GM18519 (cell line): ENCODE measurements at regions not wholly inside any gene's neighbourhood (a gene's known extent, or its start where the extent isn't known, plus 50 kb on each side); places are given as distances from the start of the nearest gene placed in this dataset.

Experiments used
- ATAC-seq: cut with Tn5 transposase; IDR thresholded peaks from one replicate; pipeline ENCODE4 v1.9.1; 2021; ENCODE audit warnings: mild to moderate bottlenecking, moderate library complexity; ENCODE audit not compliant: unreplicated experiment, low FRiP score

DNA sequence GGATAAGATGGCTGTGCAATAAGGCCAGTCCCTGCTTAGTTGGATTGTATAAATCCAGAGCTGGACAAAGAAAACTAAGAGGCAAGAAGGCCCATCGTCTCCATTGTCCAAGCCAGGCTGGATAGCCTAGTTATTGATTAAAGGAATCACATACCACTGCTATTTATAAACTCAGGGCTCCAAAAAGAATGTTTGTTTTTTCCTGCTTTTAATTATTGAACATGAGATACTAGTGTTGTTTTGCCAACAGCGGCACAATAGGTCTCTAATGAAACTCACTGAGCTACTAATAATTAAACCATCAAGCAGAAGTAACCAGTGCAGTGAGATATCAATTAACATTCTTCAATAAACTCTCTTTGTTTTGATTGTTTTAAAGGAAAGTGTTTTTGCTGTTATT is 259.7 kb downstream of the INSC start:
- ATAC-seq: no peak

DNA sequence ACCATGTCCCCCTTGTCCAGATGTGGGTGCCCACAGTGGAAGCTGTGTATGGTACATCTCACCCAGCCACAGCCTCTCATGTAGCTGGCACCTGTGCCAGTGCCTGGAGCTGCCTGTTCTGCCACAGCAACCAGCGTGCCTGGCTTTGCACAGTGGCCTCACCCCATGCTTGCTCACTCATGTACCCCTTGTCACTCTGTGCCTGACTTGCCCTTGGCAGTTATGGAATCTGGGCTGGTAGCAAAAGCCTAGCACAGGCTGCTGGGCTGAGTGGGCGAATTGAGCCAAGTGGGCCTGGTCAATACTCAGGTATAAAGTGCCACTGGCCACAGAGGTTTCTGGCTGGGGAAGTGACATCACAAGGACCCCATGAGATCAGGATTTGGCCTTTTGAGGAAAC is 264.2 kb downstream of the INSC start:
- no peak for ATAC-seq

DNA sequence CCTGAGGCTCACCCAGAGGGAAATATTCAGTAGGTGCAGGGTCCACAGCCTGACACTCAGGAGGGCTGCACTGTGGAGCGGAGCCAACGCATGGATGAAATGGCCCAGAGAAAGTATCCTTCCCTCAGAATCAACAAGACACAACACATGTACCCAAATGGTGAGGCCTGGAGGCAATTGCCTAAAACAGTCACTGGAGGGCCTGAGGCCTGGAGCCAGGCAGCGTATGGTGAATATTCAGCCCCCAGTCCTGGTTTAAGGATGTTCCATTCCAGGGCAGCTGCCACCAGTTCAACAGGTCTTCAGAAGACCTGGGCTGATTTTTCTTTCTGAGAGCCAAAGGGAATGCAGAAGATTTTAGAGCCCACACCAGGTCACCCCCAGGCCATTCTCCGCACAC is 264.8 kb downstream of the INSC start:
- no peak for ATAC-seq

DNA sequence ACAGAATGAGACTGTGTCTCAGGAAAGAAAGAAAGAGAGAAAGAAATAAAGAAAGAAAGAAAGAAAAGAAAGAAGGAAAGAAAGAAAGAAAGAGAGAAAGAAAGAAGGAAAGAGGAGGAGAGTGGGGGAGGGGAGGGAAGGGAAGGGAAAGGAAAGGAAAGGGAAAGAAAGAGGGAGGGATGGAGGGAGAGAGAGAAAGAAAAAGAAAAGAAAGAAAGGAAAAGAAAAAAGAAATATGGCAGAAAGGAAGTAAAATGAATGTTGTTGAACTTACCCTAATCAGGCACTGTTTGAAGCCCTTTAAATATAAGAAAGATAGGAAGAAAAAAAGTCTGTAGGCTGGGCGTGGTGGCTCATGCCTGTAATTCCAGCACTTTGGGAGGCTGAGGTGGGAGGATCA is 276.1 kb downstream of the INSC start:
- ATAC-seq: no peak

DNA sequence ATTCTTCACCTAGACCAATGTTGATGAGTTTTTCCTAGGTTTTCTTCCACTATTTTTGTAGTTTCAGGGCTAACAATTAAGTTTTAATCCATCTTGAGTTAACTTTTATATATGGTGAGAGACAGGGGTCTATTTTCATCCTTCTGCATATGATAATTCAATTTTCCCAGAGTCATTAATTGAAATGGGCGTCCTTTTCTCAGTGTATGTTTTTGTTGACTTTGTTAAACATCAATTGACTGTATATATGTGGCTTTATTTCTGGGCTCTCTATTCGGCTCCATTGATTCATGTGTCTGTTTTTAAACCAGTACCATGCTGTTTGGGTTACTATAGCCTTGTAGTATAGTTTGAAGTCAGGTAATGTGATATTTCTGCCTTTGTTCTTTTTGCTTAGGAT is 282.1 kb downstream of the INSC start:
- no peak for ATAC-seq

DNA sequence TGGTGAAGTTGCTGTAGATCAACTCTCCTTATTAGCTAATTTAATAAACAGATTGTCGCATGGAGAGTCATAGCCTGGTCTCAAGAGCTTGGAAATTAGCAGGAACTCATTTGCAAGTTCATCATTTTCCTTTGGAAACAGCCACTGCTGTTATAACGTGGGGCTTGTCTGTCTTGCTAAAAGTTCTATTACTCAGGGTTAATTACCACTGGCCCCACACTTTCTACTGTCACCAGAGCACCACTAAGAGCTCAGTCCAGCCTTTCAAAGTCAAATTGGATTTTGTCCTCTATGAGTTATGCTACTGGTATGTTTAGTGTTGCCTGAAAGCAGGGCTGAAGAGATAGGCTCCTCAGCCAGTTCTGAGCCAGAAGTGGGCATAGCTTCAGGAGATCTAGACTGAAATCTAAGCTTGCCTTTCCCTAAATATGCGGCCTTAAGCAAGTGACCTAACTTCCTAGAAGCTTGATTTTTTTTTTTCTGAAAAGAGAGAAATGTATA is 292.2 kb downstream of the INSC start:
- ATAC-seq: no peak

DNA sequence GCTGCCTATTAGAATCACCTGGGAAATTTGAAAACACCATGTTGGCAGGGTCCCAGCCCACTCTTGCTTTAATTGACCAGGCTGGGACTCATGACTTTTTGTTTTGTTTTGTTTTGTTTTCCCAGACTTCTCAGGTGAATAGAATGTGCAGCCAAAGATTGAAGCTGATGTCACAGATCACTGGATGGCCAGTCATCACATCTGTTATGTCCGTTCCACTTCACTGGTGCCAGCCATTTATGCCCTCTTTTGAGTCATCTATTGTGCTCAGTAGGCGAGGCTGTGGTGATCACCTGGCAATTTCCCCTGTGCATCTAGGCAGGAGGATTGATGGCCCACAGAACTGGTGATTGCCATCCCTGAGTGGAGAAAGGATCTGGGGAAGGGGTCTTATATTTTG is 297.3 kb downstream of the INSC start:
- peak; percentile 68 for ATAC-seq

DNA sequence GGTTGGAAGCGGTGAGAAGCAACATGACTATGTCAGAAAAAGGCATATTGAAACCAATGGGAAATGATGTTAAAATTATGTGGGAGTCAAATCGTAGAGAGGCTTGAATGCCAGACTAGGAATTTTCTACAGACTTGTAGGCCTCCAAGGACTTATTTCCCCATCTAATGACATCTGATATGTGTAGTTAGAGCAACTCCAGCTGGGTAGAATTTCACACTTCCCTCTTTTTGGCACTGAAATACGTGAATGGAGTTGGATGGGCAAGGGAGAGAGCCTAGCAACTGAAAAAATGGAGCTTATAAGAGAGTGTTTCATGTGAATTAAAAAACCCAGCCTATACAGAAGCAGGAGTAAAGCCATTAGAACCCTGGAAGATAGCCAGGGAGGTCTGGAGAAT is 304.2 kb downstream of the INSC start:
- no peak for ATAC-seq

DNA sequence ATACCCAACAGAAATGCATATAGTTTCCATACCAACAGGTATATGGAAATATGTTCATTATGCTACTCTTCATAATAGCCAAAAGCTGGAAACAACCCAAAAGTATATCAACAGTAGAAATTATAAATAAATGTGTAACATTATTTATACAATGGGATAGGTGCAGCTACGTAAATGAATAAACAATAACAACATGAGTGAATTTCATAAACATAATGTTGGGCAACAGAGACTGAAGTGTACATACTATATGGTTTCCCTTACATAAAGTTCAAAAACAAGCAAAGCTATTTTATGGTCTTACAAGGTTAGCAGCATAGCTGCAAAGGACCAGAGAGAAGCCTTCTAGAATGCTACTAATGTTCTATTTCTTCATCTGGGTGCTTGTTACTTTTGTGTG is 305.0 kb downstream of the INSC start:
- no peak for ATAC-seq

DNA sequence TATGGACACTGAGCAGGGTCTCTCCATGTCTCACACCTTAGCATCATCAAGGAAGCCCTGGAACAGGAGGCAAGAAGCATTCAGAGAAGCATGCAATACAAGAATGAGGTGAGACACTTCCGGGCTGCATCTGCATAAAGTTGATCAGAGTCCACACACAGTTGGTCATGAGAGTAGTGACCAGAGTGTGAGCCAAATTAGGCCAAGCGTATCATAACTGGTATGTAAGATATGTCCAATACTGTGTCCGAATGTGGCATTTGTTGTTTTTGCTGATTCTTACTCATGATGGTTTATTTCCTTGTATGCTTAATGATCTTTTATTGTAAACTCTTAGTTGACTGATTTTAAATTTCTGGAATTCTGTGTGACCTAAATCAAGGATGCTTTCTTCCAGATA is 315.7 kb downstream of the INSC start:
- no peak for ATAC-seq

DNA sequence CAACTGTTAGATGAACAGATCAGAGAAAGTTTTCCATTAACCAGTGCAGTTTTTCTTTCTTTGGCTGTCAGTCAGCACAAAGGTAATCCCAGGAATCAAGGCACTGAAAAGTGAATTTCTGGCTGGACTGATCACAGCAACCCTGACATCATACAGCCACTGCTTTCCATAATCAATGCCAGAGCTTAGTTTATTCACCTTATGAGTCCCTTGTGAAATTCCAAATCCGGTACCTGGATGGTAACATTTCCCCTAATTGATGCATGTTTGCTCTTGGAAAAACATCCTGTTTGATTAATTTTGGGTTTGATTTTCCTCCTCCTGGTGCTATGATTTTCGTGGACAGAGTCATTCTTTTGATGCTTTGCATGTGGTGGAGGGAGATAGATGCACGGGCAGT is 319.8 kb downstream of the INSC start:
- ATAC-seq: no peak

DNA sequence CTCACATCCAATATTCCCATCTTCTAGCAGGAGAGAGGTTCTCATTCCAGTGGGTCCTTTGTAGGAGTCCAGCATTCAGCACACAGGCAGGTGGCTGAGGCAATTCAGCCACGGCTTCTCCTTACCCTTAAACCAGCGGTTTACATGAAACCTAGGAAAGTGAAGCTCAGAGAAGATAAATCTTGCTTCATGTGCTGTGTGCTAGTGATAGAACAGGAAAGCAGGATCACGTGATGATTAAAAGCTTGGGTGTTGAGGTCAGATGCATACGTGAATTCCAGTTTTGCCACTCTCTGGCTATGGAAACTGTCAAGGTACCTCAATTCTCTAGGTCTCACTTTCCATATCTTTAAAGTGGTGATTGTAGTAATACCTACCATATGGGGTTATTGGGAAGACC is 331.6 kb downstream of the INSC start:
- no peak for ATAC-seq

DNA sequence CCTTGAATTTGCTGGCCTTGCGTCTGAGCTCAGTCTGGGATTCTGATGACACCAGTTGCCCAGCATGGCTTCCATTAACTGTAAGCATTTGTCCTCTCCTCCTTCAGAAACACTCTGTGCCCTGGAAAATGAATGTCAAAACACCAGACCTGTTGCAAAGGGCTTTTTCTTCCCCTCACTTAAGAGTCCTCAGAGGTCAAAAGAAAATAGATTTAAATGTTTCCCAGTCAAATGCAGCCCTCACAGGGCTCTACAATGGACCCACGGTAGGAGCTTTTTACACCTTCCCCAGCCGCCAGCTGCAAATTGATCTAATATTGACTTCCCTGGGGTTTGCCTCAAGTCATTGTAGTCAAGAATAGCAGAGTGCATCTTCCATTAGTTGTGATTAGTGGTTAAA is 332.2 kb downstream of the INSC start:
- ATAC-seq: no peak

DNA sequence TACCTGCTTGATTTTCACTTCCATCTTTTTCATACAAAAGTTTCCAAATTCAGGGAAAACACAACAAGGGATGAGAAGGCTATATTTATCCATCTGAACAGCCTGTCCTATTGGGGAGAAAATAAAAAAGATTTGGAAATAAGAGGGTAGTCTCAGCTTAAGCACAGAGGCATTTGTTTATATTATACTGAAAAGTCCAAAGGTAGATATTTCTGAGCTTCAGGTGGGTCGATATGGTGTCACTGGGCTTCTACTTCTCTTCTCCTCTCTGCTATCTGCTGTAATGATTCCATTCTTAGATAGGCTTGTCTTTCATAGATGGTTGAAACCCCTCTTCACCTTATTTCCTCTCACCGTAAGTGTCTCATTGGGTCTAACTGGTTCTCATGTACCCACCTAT is 337.0 kb downstream of the INSC start:
- ATAC-seq: no peak

DNA sequence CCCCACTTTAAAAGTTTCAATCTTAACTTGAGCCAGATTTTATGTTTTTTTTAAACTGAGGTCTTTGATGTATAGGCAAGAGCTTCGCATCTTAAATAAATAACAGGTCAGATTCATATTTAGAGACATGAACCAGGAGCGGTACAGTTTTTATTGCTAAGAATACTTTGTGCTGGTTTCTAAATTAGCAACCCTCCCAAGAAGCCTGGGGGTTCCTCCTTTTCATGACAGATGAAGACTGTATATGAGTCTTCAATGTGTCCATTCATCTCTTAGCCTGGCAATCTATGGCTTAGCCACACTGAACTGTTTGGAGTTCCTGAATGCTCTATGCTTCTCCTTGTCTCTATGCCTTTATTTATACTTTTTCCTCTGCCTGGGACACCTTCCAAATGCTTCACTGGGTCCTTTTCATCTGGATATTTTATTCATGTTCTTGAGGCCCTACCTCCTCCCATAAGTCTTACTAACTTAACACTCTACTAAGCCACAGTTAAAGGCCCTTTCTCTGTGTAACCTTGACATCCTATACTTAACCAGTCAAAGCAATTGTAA is 338.6 kb downstream of the INSC start:
- no peak for ATAC-seq

DNA sequence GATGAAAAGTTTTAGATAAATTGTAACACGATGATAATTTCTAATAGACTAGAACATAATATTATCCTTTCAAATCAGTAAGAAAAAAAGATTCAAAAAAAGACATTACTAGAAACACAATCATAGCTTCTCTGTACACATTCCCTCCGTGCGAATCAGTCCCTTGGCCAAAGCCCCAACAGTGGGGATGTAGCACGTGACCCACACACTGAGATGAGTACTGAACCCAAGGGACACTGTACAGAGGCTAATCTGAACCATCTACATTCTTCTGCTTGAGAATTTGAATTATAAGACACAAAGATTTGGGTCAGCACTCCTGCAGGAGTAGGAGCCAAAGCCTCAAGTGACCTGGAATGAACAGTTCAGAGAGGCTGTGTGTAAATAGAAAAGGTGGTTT is 353.7 kb downstream of the INSC start:
- no peak for ATAC-seq

DNA sequence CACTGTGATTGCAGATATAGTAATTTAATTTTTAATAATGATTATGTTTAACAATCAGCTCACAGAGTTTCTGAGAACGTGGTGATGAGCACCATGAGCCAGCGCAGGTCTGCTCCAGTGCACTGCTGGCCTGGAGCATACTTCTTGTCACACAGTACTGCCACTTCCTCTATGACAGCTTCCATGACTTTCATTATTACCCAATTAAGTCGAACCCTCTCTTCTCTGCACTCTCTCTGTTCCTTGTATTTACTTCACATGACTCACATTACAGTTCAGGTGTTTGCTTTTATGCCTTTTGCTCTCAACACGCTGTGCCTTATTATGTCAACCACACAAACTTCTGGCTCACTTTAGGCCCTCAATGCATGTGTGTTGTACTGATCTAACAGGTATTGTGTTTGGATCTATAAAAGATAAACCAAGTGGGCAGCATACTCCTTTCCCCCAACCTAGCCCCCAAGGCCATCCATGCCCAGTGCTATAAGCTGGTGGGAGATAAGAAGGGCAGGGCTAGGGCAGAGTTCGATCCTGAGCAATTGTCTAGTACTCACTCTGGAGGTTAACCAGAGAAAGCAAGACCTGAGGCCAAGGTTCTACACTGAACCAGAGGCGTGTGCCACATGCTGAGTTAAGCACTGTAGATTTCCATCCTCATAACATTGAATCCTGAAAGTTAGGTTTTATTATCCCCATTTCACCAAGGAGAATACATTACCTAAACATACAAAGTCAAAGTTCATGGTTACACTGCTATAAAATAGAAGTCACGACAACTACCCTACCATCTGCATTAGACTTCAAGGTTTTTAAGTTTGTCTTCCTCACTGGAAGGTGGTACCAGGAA is 356.5 kb downstream of the INSC start:
- peak; percentile 75 for ATAC-seq

DNA sequence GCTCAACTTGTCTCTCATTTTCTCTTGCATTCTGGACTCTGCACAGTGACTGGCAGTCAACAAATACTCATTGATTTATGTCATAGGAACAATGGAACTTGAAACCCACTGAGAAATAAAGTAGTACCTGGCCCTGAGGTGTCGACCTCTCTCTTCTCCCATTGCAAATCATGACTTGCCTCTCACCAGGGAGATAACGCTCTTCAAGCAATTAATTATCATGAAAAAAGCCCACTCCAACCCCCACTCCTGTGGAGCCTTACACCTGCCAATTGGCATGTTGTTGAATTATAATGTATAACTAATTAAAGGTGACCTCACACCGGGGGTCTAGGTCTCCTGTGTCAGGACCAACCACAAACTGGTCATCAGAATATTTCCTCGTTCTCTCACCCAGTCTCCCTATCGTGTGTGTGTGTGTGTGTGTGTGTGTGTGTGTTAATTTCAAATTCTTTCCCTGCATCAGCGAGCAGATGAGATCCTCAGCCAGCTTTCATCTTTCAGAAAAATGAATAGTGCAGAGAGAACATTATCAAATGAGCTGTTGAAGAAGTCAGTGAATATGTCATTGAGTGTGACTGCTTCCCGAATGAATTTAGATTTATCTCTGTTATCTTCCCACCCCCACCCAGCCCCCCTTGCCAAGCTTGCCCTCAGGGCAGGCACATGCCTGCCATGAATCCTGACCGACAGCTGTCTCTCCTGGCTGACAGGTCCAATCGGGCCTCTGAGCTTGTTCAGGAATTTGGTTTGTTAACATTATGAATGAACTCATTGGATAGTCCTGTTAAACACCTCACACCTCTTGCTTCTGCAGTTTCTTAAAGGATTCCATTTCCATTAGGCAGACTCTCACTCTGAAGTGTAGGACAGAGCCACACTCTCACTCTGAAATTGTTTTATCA is 357.4 kb downstream of the INSC start:
- no peak for ATAC-seq

DNA sequence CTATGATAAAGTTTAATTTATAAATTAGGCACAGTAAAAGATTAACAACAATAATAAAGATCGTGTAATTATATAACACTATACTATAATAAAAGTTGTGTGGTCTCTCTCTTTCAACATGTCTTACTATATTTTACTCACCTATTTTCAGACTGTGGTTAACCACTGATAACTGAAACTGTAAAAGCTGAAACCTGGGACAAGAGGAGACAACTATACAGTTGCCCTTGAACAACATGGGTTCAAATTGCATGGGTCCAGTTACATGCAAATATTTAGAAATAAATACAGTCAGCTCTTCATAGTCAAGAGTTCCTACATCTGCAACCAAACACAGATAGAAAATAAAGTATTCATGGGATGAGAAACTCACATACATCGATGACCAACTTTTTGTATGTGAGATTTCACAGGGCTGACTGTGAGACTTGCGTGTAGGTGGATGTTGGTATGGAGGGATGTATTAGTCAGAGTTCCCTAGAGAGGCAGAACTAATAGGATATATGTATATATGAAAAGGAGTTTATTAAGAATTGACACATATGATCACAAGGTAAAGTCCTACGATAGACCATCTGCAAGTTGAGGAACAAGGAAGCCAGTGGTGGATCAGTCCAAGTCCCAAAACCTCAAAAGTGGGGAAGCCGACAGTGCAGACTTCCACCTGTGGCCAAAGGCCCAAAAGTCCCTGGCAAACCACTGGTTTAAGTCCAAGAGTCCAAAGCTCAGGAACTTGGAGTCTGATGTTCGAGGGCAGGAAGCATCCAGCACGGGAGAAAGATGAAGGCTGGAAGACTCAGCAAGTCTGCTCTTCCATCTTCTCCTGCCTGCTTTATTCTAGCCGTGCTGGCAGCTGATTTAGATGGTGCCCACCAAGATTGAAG is 359.5 kb downstream of the INSC start:
- ATAC-seq: peak; percentile 83

DNA sequence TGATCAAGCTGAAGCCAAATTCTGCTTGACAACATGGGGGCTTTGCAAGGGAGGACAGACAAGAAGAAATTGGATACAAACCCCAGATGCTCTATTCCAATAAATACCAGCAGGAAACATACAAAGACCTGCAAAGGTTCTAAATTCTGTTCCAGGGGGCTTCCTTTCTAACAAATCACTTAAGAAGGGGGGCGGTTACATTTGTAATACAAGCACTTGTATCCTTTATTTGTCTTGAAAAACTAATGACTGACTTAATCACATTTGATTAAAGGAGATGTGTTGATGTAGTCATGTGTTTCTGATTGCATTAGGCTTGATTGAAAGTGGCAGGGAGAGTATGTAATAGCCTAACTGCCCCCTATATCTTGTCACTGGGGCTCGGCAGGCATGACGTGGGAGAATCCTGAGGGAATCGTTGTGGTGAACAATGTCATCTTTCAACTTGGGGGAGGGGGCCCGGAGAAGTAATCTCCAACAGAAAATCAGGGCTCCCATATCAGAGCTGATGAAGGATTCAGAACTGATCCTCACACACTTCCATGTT is 361.7 kb downstream of the INSC start:
- no peak for ATAC-seq
